HCT116 (cell line): ENCODE measurements at regions not wholly inside any gene's neighbourhood (a gene's known extent, or its start where the extent isn't known, plus 50 kb on each side); places are given as distances from the start of the nearest gene placed in this dataset.

Experiments used
- ATF3 ChIP-seq: IDR thresholded peaks from 2 replicates; pipeline ENCODE4 v1.6.1; 2012
- CEBPB ChIP-seq: IDR thresholded peaks from 2 replicates; pipeline ENCODE4 v1.6.1; 2012; ENCODE audit warnings: low read depth
- CTCF ChIP-seq, 3 experiments: fragments of 200-600 bp in 1 of 3; sonication (generic) in 1 of 3; IDR thresholded peaks in 2 of 3; conservative IDR thresholded peaks in 1 of 3; 2 replicates each; pipeline ENCODE4 v1.5.1; 2012 to 2017; ENCODE audit warnings: low read depth in 2 of 3, low read length in 2 of 3, antibody characterized with exemption in 1 of 3, borderline replicate concordance in 1 of 3, control low read depth in 1 of 3, mild to moderate bottlenecking in 1 of 3, mixed read lengths in 1 of 3, mixed run types in 1 of 3, moderate library complexity in 1 of 3; ENCODE audit not compliant: insufficient read depth in 1 of 3
- MAX ChIP-seq: IDR thresholded peaks from 2 replicates; pipeline ENCODE4 v1.6.1; 2012
- POLR2A ChIP-seq: IDR thresholded peaks from 2 replicates; pipeline ENCODE4 v1.7.0; 2011; ENCODE audit warnings: borderline replicate concordance; ENCODE audit not compliant: insufficient read depth, insufficient read length; ENCODE audit errors: extremely low read depth
- RAD21 ChIP-seq: IDR thresholded peaks from 2 replicates; pipeline ENCODE4 v1.6.1; 2012; ENCODE audit warnings: low read depth, mild to moderate bottlenecking
- REST ChIP-seq: IDR thresholded peaks from 2 replicates; pipeline ENCODE4 v1.6.1; 2012; ENCODE audit warnings: low read depth
- SP1 ChIP-seq: IDR thresholded peaks from 2 replicates; pipeline ENCODE4 v1.6.1; 2012; ENCODE audit warnings: low read depth
- SRF ChIP-seq: IDR thresholded peaks from 2 replicates; pipeline ENCODE4 v1.6.1; 2012; ENCODE audit warnings: low read depth
- ZBTB33 ChIP-seq: IDR thresholded peaks from 2 replicates; pipeline ENCODE4 v1.6.1; 2011; ENCODE audit warnings: mild to moderate bottlenecking, low read length, moderate library complexity; ENCODE audit not compliant: insufficient replicate concordance; ENCODE audit errors: extremely low read depth

- TF ChIP-seq ZBTB33 (no peak), RAD21 (no peak), SP1 (no peak), CTCF (IDR thresholded peaks at IDR 0.05 in 2 of 3, conservative IDR thresholded peaks at IDR 0.05 in 1 of 3; ENCODE audit: borderline replicate concordance in 1 of 3, insufficient read depth in 1 of 3, low read depth in 2 of 3, low read length in 2 of 3) (no peak), REST (no peak), ATF3 (no peak), POLR2A (no peak), CEBPB (no peak), MAX (no peak), SRF (no peak)
These were observed 820.6 kb downstream of the DIAPH3 start for GRCh38 chr13:59343132-59343531.
